GM19395 (cell line): ENCODE measurements at regions not wholly inside any gene's neighbourhood (a gene's known extent, or its start where the extent isn't known, plus 50 kb on each side); places are given as distances from the start of the nearest gene placed in this dataset.
"Not testable (repeated sequence)": the region's sequence is repeated elsewhere in the genome, so short reads cannot be mapped to it uniquely, and the experiment has no call there.

Experiments used
- ATAC-seq: cut with Tn5 transposase; IDR thresholded peaks from one replicate; pipeline ENCODE4 v1.9.1; 2021; ENCODE audit warnings: mild to moderate bottlenecking, moderate library complexity; ENCODE audit not compliant: unreplicated experiment

DNA sequence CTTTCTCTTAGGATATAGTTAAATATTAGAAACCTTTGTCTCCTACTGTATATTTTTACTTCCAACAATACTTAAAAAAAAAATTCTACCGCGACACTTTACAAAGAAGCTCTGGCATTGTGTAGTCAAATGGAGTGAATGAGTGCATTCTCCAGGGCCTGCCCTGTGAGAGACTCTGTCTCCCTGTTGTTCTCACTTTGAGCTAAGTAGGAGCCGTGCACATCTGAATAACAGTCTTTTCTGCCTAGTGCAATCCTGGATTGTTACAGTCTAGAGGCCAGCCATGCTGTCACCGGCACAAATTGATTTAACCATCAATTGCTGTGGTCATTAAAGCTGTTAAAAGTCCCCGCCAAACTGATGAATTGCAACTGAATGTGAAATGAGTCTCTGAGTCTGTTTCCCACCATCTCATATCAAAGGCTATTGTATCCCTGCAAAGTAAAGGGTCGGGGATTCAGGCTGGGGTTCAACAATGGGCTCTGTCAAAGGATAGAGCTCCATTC lies 156.0 kb downstream of the RFPL4B start:
- ATAC-seq: no peak

DNA sequence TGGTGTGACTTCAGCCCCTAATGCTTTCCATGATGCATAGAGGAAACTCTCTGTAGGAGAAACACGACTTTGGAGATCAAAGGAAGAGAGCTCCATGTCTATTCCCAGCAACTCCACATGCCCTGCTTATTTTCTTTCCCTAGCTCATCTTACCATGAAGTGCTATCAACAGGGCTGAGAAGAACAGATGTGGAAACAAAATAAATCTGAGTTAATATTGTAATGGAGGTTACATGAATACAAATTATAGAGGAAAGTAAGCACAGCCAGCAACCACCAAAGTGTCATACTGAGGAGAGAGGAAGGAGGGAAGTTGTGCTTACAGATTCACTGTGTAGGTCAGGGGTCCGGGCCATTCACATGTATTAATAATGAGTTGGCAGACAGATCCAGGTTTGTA lies 157.5 kb downstream of the RFPL4B start:
- no peak for ATAC-seq

DNA sequence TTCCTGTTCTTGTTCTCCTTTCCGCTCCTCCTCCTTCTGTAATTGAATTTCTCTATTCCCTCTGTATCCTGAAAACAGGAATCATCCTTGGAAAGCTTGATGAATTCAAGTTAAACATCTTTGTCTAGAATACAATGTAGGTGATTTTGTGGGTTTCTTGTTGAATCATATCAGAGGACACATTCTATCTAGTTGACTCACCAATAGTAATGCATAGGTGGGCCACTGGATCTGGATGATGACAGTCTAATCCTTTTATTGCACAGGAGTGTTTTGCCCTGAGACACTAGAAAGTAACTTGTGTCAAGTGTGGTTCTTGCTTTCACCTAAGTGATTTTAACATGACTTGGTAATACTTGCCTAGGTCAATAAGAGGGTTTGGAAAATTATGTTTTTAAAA lies 164.3 kb downstream of the RFPL4B start:
- no peak for ATAC-seq

DNA sequence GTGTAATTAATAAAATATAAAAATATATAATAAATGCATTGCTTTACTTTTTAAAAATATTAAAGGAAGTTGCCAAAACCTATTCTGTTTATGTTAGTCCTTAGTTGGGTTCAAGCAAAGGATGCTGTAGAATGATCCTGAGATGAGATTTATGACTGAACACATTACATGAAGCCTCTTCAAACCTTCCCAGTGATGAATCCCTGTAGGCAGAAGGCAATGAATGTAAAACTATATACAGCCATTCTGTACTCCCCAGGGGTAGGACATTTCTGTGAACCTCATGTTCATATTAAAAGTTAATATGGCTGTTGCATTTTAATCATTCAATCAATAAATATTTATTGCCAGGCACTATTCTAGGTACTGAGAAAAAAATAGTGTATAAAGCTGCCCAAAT lies 166.0 kb downstream of the RFPL4B start:
- ATAC-seq: no peak

DNA sequence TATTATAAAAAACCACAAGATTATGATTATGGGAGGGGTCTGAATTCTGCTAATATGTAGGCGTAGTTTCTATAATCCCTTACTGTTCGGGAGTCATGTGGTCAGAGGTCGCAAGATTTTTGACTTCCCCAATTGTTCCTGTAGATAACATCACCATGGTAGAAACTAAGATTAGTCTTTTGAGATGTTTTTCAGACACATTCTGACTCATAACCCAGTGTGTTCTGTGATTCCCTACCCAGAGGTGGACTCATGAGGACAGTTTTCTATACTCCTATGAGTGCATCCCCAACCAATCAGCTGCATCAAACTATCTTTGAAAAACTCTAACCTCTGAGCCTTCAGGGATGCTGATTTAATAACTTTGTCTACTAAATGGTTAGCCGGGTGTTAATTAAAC lies 175.5 kb downstream of the RFPL4B start:
- peak; percentile 73 for ATAC-seq

DNA sequence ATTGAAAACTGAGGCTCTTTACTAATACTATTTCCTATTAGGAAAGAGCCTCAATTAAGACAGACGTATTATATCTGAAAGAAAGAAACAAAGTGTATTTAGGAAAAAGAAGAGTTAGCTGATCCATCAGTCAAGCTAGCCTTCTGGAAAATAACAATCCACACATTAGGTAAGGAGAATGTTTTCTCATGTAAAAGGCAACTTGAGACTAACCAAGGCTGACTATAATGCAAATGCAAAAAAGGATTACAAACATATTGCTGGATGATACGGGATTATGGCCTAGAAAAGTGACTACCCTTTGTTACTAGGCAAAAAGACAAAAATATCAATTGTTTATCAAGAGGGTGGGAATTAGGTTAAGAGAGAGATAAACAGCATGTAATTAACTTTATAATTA lies 176.9 kb downstream of the RFPL4B start:
- no peak for ATAC-seq

DNA sequence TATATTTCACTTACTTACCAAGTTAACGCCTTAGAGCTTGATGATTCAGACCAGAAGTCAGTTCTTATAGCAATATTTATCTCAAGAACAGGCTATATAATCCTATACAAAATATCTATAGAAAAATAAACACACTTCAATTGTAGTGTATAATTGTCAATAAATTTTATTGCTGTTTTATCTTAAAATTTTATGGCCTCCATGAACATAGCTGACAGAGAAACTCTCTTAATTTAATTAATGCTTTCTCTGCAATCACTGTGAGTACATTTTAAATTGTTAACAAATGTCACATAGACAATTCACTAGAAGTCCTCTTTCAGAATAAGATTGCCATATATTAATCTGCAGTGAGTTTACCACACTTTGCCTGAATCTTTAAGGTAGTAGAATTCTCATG lies 178.6 kb downstream of the RFPL4B start:
- no peak for ATAC-seq

DNA sequence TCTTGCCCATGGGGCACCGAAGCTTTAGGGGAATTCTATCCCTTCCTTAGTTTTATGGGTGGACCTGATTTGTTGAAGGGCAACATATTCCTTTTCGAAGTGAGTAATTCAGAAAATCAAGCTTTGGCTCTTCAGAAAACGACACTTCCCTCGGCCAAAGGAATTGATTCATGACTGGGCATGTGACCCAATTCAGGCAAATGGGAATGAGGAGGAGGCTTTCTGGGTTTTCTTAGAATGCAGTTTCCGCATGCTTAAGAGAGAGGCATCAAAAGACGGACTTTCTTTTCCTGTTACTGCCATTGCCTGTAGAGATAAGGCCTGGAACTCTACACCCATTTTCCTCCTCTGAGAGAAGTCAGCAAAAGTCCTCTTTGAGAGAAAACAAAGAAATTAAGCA lies 179.5 kb downstream of the RFPL4B start:
- ATAC-seq: no peak

DNA sequence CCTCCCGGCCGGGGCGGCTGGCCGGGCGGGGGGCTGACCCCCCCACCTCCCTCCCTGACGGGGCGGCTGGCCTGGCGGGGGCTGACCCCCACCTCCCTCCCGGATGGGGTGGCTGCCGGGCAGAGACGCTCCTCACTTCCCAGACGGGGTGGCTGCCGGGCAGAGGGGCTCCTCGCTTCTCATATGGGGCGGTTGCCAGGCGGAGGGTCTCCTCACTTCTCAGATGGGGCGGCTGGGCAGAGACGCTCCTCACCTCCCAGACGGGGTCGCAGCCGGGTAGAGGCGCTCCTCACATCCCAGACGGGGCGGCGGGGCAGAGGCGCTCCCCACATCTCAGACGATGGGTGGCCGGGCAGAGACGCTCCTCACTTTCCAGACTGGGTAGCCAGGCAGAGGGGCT lies 181.2 kb downstream of the RFPL4B start:
- not testable (repeated sequence) for ATAC-seq

DNA sequence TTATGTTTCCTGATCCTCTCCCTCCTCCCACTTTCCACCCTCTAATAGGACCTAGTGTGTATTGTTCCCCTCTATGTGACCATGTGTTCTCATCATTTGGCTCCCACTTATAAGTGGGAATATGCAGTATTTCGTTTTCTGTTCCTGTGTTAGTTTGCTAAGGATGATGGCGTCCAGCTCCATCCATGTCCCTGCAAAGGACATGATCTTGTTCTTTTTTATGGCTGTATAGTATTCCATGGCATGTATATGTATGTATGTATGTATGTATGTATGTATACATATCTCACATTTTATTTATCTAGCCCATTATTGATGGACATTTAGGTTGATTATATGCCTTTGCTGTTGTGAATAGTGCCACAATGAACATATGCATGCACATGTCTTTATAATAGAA lies 188.7 kb downstream of the RFPL4B start:
- no peak for ATAC-seq

DNA sequence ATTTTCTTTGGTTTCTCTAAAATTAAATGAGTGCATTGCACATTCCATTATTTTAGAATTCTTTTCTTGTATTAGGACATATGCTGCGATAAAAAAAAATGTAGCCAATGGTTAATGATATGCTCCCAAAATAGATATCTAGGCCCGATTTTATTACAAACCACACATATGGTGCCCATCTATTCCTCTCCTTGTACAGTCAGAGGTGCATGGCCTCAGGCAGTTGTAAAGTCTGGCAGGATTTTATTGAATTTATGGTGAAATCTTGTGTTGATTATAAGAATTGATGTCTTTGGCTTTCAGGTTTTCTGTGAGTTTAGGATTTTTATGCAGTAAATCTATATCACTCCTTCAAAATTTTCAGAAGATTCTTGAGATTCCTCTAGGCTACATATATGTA lies 192.2 kb downstream of the RFPL4B start:
- no peak for ATAC-seq

DNA sequence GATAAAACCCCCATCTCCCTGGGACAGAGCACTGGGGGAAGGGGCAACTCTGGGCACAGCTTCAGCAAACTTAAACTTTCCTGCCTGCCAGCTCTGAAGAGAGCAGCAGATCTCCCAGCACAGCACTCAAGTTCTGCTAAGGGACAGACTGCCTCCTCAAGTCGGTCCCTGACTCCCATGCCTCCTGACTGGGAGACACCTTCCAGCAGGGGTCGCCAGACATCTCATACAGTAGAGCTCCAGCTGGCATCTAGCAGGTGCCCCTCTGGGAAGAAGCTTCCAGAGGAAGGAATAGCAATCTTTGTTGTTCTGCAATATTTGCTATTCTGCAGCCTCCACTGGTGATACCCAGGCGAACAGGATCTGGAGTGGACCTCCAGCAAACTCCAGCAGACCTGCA lies 194.7 kb downstream of the RFPL4B start:
- not testable (repeated sequence) for ATAC-seq

DNA sequence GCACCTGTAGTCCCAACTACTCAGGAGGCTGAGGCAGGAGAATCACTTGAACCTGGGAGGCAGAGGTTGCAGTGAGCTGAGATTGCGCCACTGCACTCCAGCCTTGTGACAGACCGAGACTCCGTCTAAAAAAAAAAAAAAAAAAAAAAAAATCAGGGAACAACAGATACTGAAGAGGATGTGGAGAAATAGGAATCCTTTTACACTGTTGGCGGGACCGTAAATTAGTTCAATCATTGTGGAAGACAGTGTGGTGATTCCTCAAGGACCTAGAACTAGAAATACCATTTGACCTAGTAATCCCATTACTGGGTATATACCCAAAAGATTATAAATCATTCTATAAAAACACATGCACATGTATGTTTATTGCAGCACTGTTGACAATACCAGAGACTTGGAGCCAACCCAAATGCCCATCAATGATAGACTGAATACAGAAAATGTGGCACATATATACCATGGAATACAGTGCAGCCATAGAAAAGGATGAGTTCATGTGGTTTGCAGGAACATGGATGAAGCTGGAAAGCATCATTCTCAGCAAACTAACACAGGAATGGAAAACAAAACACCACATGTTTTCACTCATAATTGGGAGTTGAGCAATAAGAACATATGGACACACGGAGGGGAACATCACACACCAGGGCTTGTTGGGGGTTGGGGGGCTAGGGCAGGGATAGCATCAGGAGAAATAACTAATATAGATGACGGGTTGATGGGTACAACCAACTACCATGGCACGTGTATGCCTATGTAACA lies 200.4 kb downstream of the RFPL4B start:
- not testable (repeated sequence) for ATAC-seq

DNA sequence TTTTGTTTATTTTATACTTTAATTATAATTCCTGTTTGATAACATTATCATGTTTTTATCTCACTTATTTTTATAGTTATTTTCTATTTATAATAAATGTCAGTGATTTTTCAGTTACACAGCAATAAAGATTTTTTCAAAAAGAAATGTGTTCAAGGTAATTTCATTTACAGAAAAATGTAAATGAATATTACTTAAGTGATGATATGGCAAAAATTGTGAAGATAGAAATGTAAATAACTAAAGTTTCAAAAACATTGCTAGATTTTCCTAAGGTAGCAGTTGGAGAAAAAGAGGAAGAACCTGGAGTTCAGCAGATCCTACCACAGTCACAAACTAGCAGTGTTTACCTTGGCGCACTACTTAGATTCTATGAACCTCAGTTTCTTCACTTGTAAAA lies 202.6 kb downstream of the RFPL4B start:
- ATAC-seq: no peak

DNA sequence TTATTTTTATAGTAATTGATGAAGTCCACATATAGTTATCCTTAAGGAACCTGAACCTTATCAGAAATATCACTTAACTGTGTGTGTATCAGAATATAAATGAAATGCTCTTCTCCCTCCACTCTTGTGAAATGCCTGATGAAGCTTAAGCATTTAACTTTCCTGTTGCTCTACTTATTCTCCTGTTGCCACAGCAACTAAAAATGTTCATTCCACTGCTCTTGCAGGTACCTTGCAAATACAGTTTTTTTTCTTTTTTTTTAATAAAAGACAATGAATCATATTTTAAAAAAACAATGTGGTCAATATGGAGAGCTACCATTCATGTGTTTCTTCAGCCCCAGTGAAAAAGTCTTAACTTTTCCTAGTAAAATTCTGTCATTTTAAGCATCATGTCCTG lies 210.3 kb downstream of the RFPL4B start:
- no peak for ATAC-seq

DNA sequence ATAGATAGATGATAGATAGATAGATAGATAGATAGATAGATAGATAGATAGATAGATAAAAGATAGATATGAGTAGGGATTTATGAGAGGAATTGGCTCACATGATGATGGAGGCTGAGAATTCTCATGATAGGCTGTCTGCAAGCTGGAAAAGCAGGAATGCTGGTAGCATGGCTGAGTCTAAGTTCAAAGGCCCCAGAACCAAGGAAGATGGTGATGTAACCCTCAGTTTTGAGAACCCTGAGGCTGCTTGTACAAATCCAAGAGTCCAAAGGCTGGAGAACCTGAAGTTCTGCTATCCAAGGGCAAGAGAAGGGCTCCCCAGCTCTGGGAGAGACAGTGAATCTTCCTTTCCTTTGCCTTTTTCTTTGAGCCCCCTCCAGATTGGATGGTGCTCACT lies 210.8 kb downstream of the RFPL4B start:
- no peak for ATAC-seq

DNA sequence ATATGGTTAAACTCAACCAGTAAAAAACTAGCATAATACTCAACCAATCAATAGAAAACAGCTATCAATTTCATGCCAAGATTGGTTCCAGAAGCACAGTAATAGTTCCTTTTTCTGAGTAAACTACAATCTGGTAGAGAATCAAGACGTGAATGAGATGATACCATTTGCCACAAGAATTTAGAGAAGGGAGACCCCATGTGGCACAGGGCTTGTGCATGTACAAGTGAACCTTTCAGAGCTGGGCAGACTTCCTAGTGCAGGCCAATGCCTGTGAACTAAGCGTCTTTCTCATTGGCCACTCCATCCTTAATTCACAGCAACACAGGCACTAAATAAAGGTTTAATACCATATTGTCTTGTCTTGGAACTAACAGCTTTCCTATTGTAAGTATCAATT lies 213.5 kb downstream of the RFPL4B start:
- ATAC-seq: no peak

DNA sequence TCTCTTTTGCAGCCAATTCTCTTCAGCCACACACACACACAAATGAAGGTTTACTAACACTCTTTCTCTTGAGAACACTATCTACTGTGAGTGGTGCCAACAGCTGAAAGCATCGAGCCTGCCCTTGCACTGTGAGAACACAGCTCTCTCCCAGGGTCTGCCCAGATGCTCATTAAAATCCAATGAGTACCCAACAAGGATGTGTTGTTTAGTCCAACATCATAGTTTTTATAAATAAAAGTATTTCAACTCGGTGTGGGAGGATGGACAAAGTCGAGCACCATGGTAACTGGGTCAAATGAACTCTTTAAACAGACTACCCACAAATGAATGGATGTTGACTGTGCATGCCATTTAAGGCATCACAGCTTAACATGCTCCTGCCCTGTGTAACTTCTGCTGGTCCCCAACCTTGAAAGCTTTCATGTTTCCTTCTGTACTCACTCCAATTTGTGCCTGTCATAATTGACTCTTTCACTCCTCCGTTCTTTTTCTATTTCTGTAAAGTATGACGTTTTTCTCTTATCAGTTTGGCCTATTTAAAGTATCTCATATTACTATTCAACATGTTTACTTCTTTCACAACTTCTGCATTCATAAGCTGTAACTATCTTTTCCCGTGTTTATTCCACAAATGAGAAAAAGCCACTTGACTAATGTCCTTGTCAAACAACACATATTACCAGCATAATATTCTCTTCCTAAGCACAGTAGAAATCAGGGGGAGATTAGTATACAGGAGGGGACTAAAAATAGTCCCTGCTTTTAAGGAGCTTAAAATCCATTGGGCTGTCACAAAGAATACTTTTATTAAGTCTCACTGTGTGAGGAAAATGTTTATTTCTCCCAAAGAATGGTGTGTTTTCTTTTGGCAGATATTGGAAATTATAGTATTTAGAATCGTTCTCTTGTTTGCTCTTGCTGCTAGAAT lies 215.4 kb downstream of the RFPL4B start:
- ATAC-seq: no peak

DNA sequence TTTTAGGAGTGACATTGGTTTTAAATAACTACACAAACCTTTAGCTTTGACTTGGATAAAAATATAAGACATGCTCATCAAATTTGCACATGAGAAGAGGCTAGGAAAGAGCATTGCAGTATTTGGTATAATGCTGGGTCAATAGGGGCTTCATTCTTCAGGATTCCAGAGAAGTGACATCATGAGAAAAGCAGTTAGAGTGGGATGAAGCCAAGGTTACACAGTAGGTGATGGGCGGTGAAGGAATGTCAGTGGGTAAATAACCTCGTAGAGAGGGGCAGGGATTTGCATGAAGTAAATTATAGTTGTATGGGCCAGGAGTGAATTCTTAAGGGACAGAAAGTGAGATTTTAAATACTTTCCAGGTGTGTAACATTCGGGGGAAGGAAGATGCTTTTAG lies 216.2 kb downstream of the RFPL4B start:
- ATAC-seq: no peak

DNA sequence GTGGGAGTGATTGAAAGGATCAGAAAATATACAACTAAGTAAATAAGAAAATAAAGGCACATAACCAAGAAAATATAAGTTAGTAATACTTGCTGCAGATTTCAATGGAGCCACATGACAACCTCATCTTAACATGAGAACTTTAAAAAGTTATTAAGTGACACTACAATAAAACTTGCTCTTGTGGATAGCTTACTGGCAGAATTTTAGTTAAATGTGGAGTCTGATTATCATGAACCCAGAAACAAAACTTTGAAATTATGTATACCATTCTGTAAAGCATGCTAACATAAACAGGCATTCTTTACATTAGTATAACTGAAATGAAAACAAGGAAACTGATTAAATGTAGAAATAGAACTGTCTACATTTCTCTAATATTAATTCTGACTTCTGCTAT lies 220.9 kb downstream of the RFPL4B start:
- no peak for ATAC-seq

DNA sequence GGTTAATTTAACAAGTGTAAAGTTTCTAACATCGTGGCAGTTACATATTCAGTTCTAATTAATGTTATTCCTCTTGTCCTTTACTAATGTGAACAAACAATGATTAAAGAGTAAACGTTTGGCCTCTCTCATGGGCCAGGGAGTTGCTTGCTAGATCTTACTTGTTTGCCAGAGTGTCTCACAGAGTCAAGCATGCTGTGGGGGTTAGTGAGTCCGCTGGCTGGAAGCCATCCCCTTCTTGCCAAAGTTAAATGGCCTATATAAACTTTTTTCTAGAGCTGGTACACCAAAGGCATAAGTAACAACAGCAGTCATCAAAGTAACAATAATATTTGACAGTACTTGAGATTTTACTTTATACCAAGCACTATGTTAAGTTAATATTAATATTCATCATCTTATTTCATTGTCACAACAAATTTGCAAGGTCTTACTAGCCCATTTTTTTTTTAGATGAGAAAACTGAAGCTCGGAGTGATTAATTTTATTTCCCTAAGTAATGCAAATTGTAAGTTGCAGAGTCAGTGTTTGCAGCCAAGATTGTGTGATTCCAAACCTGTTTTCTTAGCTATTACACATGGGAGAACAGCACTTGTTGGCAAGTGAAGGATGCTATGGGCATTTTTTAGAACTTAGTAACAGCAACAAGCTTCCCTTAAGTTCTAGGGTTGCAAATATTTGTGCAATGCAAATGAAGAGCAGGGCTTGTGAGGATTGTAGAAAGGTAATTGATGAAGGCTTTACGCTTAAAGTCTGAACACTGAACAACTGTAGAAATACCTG lies 224.5 kb downstream of the RFPL4B start:
- no peak for ATAC-seq
